ENCODE measurements at regions not wholly inside any gene's neighbourhood (a gene's known extent, or its start where the extent isn't known, plus 50 kb on each side); places are given as distances from the start of the nearest gene placed in this dataset.
"Not testable (repeated sequence)": the region's sequence is repeated elsewhere in the genome, so short reads cannot be mapped to it uniquely, and the experiment has no call there.

DNA sequence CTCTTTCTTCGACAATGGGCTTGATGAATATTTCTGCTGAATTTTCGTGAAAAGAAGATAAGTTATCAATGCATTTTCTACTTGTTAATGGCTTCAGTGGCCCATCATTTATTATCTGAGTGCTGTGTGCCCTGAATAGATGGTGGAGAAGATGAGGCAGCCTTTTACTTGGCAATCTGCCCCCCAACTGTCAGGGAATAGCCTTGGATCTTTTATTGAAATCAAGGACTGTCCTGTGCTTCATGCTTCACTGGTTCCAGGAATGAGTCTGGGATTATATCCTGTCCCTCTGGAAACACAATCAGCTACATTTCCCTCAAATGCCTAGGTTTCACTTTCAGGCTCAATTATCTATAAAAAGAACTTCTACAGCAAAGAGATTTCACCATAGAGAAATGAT lies 75.9 kb upstream of the NXPH1 start:
- no peak overlapping the region for H3K4me3 ChIP-seq (ENCODE audit: low read depth, low read length)
- in situ Hi-C loops (cut with HindIII; ENCODE audit: low sequenced_read_pairs): no loop called here
- no peak for DNase-seq (ENCODE audit: low read depth, low spot score)
- no peak for TF ChIP-seq CTCF (IDR thresholded peaks at IDR 0.05; ENCODE audit: low read depth, low read length)

DNA sequence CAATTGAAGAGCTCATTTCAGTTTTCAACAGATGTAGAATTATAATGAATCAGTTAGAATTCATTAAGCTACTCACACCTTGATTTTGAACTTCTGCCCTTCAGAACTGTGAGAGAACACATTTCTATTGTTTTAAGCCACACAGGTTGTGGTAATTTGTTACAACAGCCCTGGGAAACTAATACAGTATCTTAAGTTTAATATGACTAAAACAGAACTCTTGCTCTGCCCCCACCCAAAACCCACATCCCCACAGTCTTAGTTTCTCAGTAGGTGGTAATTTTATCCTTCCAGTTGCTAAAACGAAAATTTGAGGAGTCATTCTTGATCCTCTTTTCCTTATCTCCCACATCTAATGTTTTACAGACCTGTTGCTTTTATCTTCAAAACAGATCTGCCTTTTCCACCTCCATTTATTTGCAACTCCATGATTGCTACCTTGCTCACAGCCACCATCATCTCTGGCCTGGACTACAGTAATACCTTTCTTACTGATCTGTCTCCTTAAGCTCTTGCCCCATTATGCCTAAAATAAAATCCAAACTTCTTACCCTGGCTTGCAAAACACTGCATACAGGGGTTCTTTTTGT lies 72.8 kb upstream of the NXPH1 start:
- in situ Hi-C loops (cut with HindIII; ENCODE audit: low sequenced_read_pairs): no loop called here
- H3K4me3 ChIP-seq (ENCODE audit: low read depth, low read length): no peak overlapping the region
- no peak for TF ChIP-seq CTCF (IDR thresholded peaks at IDR 0.05; ENCODE audit: low read depth, low read length)
- no peak for DNase-seq (ENCODE audit: low read depth, low spot score)

- TF ChIP-seq CTCF (IDR thresholded peaks at IDR 0.05; ENCODE audit: low read depth, low read length): no peak
- in situ Hi-C loops (cut with HindIII; ENCODE audit: low sequenced_read_pairs): no loop called here
- no peak for DNase-seq (ENCODE audit: low read depth, low spot score)
These were observed 70.6 kb upstream of the NXPH1 start for GRCh38 chr7:8362723-8363369.

DNA sequence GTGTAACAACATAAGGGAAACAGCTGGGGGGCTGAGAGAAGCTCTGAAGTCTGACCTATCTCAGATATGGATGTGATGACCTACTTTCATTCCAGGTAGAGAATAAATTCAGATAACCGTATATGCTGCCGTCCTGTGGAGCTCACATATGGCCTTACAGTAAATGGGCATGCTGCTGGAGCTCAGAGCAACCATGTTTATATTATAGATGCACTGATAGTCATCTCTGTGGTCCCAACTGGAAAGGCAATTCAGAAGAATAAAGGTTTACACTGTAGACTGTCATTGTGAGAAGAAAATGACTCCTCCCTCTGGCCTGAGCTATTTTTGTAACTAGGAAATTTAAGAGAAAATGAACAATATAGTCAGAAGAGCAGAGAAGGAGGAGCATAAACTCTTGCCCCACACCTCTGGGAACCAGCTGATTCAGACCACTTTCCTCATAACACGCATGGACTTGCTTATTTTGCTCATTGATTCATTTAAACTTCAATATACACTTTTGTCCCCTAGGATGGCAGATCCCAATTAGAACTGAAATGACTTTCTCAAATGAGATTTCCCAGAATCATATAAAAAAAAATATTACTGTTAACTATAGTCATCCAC lies 69.9 kb upstream of the NXPH1 start:
- H3K4me3 ChIP-seq (ENCODE audit: low read depth, low read length): no peak overlapping the region
- DNase-seq (ENCODE audit: low read depth, low spot score): no peak
- TF ChIP-seq CTCF (IDR thresholded peaks at IDR 0.05; ENCODE audit: low read depth, low read length): no peak
- in situ Hi-C loops (cut with HindIII; ENCODE audit: low sequenced_read_pairs): no loop called here

More at GRCh38 chr7:8362723-8363369, 70.6 kb upstream of the NXPH1 start:
- H3K4me3 ChIP-seq (ENCODE audit: low read depth, low read length): no peak overlapping the region

DNA sequence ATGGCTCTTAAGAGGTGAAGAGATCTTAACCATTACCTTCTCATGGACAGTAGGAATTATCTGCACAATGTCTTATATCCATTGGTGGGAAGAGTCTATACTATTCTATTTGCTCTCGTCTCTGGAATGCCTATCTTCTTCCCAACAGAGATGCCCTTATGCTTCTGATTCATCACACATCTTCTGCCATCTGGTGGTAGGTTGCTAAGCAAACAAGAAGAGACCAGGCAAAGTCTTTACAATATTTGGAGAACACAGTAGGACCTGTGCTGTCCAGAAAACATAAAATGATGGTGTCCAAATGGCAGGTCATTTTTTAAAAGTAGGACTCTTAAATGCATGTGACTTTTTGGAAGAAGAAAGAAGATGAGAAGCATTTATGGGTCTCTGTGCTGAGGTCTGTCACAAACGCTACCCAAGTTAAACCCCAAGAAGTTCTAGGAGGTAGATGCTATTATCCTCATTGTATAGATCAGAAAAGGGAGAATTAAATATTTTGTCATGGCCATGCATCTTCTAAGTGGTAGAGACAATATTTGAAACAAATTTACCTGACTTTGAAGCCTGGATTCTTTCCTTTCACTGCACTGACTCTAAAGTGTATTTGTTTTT lies 67.8 kb upstream of the NXPH1 start:
- in situ Hi-C loops (cut with HindIII; ENCODE audit: low sequenced_read_pairs): no loop called here
- no peak overlapping the region for H3K4me3 ChIP-seq (ENCODE audit: low read depth, low read length)
- peak; percentile 14 for TF ChIP-seq CTCF (IDR thresholded peaks at IDR 0.05; ENCODE audit: low read depth, low read length)
- DNase-seq (ENCODE audit: low read depth, low spot score): no peak

GRCh38 chr7:8368007-8368406 lies 65.4 kb upstream of the NXPH1 start:
- in situ Hi-C loops (cut with HindIII; ENCODE audit: low sequenced_read_pairs); DNase-seq (ENCODE audit: low read depth, low spot score); H3K4me3 ChIP-seq (ENCODE audit: low read depth, low read length): not testable (repeated sequence)

DNA sequence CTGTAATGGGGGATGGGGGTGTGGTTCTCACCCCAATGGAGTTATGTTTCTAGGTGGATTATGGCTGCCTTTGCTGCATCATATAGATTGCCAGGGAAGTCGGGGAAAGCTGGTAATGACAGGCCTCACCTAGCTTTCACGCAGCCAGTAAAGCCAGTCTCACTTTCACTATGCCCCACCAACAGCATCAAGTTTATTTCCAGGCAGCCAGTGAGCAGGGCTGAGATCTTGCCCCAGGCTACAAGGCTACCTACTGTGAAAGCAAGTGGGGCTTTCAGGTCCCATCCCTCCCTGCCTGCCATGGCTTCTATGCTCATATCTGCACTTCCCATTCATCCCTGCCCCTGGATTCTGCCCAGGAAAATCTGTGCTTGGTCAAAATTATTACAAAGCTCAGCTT lies 61.7 kb upstream of the NXPH1 start:
- in situ Hi-C loops (cut with HindIII; ENCODE audit: low sequenced_read_pairs): no loop called here

More for the DNA sequence above, 61.7 kb upstream of the NXPH1 start:
- no peak for TF ChIP-seq CTCF (IDR thresholded peaks at IDR 0.05; ENCODE audit: low read depth, low read length)
- no peak overlapping the region for H3K4me3 ChIP-seq (ENCODE audit: low read depth, low read length)
- no peak for DNase-seq (ENCODE audit: low read depth, low spot score)
